ENCODE measurements at regions not wholly inside any gene's neighbourhood (a gene's known extent, or its start where the extent isn't known, plus 50 kb on each side); places are given as distances from the start of the nearest gene placed in this dataset.

DNA sequence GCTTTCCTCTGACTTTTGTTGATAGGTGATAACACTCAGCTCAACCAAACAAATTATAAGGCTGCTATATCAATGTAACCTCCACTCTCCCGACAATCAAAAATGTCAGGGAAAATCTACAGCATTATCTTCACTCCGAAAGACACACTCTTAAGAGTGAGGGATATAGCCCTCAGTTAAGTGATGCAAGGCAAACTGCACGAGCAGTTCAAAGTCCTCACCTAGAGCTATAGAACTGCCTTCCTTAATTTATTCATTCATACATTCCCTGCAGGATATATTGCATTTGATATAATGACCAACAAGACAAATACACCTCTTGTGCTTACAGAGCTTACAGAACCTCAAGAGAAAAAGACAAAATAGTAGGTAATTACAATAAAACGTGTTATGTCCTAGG lies 378.1 kb downstream of the ELAVL2 start:
- Histone ChIP-seq H2BK12ac (ENCODE audit: low read length) (no peak overlapping the region), H3K18ac (ENCODE audit: low read length) (no peak overlapping the region), H4K12ac (ENCODE audit: low read depth, low read length) (no peak overlapping the region), H3K9me3 (ENCODE audit: insufficient read depth, low read depth, low read length) (peaks cover 7% of the 10 kb centered on the region), H3K79me1 (ENCODE audit: low read length) (no peaks in the 10 kb centered on the region), H3K4me3 (ENCODE audit: low read depth, low read length) (no peak overlapping the region), H3K36me3 (ENCODE audit: control insufficient read depth in 1 of 2, insufficient read depth in 2 of 2, low read length in 2 of 2) (no peaks in the 10 kb centered on the region), H3K27me3 (ENCODE audit: insufficient read depth, low read length) (no peaks in the 10 kb centered on the region), H3K4me1 (ENCODE audit: control insufficient read depth in 1 of 2, insufficient read depth in 2 of 2, low read length in 2 of 2) (no peaks in the 10 kb centered on the region), H3K9ac (ENCODE audit: low read length) (no peak overlapping the region), H3K4me2 (ENCODE audit: low read length) (no peak overlapping the region), H3K27ac (ENCODE audit: low read depth, low read length) (no peak overlapping the region), H2BK5ac (ENCODE audit: low read depth, low read length, poor library complexity) (no peak overlapping the region), H2AK5ac (ENCODE audit: low read length) (no peak overlapping the region), H4K8ac (ENCODE audit: low read depth, low read length) (no peak overlapping the region), H3K4ac (ENCODE audit: low read depth, low read length) (no peak overlapping the region), H4K91ac (ENCODE audit: low read depth, low read length) (no peak overlapping the region), H3K79me2 (ENCODE audit: control insufficient read depth, insufficient read depth, low read length, poor library complexity) (no peaks in the 10 kb centered on the region), H2AFZ (ENCODE audit: insufficient read depth, low read length, poor library complexity) (no peak overlapping the region), H3K14ac (ENCODE audit: low read length) (no peak overlapping the region), H2BK120ac (ENCODE audit: insufficient read depth, low read length, poor library complexity) (no peak overlapping the region), H3K23ac (ENCODE audit: low read length) (no peak overlapping the region)
- DNase-seq = no peak
- WGBS (ENCODE audit: extremely low coverage, insufficient coverage, insufficient read length) = no CpG with 5 or more reads among the region's 4 CpGs

DNA sequence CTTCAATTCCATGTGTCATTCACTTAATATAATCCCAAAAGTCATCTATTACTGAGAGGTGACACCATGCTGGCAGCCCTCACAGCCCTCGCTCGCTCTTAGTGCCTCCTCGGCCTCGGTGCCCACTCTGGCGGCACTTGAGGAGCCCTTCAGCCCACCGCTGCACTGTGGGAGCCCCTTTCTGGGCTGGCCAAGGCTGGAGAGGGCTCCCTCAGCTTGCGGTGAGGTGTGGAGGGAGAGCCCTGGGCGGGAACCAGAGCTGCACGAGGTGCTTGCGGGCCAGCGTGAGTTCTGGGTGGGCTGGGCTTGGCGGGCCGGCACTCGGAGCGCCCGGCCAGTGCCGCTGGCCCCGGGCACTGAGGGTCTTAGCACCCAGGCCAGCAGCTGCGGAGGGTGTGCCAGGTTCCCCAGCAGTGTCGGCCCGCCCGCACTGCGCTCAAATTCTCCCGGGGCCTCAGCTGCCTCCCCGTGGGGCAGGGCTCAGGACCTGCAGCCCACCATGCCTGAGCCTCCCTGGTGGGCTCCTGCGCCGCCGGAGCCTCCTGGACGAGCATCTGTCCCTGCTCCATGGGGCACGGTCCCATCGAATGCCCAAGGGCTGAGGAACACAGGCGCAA lies 374.1 kb downstream of the ELAVL2 start:
- Histone ChIP-seq H2BK120ac (ENCODE audit: insufficient read depth, low read length, poor library complexity) (no peak overlapping the region), H4K12ac (ENCODE audit: low read depth, low read length) (no peak overlapping the region), H3K9ac (ENCODE audit: low read length) (no peak overlapping the region), H3K18ac (ENCODE audit: low read length) (no peak overlapping the region), H3K4me2 (ENCODE audit: low read length) (no peak overlapping the region), H2BK5ac (ENCODE audit: low read depth, low read length, poor library complexity) (no peak overlapping the region), H4K8ac (ENCODE audit: low read depth, low read length) (no peak overlapping the region), H3K27ac (ENCODE audit: low read depth, low read length) (no peak overlapping the region), H2AFZ (ENCODE audit: insufficient read depth, low read length, poor library complexity) (no peak overlapping the region), H3K4me1 (ENCODE audit: control insufficient read depth in 1 of 2, insufficient read depth in 2 of 2, low read length in 2 of 2) (no peaks in the 10 kb centered on the region), H3K4me3 (ENCODE audit: low read depth, low read length) (no peak overlapping the region), H3K36me3 (ENCODE audit: control insufficient read depth in 1 of 2, insufficient read depth in 2 of 2, low read length in 2 of 2) (no peaks in the 10 kb centered on the region), H3K79me1 (ENCODE audit: low read length) (no peaks in the 10 kb centered on the region), H3K27me3 (ENCODE audit: insufficient read depth, low read length) (no peaks in the 10 kb centered on the region), H2AK5ac (ENCODE audit: low read length) (no peak overlapping the region), H3K23ac (ENCODE audit: low read length) (no peak overlapping the region), H2BK12ac (ENCODE audit: low read length) (no peak overlapping the region), H4K91ac (ENCODE audit: low read depth, low read length) (no peak overlapping the region), H3K14ac (ENCODE audit: low read length) (no peak overlapping the region), H3K9me3 (ENCODE audit: insufficient read depth, low read depth, low read length) (peaks cover 8% of the 10 kb centered on the region), H3K4ac (ENCODE audit: low read depth, low read length) (no peak overlapping the region), H3K79me2 (ENCODE audit: control insufficient read depth, insufficient read depth, low read length, poor library complexity) (no peaks in the 10 kb centered on the region)
- no peak for DNase-seq
- WGBS (ENCODE audit: extremely low coverage, insufficient coverage, insufficient read length) = no CpG with 5 or more reads among the region's 32 CpGs

DNA sequence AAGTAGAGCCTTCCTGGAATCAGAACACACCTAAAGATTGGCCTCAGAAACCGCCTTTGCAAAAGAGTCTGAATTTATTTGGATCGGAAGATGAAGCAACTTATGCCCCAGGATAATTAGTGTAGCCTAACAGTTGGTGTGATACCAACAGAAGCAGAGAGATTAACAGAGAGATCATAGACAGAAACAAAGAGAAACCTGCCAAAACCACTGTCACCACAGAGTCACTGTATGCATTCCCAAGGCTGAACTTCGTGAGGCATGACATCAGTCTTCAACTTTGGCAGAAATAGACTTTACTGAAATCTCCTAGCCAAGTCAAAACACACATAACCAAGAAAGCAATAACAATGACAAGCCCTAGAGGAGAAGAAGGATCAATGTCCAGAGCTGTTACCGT lies 361.8 kb downstream of the ELAVL2 start:
- no peaks in the 10 kb centered on the region for H3K27me3 ChIP-seq (ENCODE audit: insufficient read depth, low read length)
- H3K4me3 ChIP-seq (ENCODE audit: low read depth, low read length) = no peak overlapping the region
- DNase-seq = no peak
- no peak overlapping the region for H2BK120ac ChIP-seq (ENCODE audit: insufficient read depth, low read length, poor library complexity)
- no peak overlapping the region for H2BK12ac ChIP-seq (ENCODE audit: low read length)
- H4K8ac ChIP-seq (ENCODE audit: low read depth, low read length) = no peak overlapping the region
- no peak overlapping the region for H3K14ac ChIP-seq (ENCODE audit: low read length)
- no peak overlapping the region for H3K18ac ChIP-seq (ENCODE audit: low read length)
- WGBS (ENCODE audit: extremely low coverage, insufficient coverage, insufficient read length) = no CpG with 5 or more reads among the region's 4 CpGs
- no peak overlapping the region for H3K23ac ChIP-seq (ENCODE audit: low read length)
- no peak overlapping the region for H3K4me2 ChIP-seq (ENCODE audit: low read length)
- no peak overlapping the region for H2AFZ ChIP-seq (ENCODE audit: insufficient read depth, low read length, poor library complexity)
- no peak overlapping the region for H4K91ac ChIP-seq (ENCODE audit: low read depth, low read length)
- H2AK5ac ChIP-seq (ENCODE audit: low read length) = no peak overlapping the region
- H3K4ac ChIP-seq (ENCODE audit: low read depth, low read length) = no peak overlapping the region
- H3K9me3 ChIP-seq (ENCODE audit: insufficient read depth, low read depth, low read length) = no peaks in the 10 kb centered on the region
- H3K79me2 ChIP-seq (ENCODE audit: control insufficient read depth, insufficient read depth, low read length, poor library complexity) = no peaks in the 10 kb centered on the region
- H3K36me3 ChIP-seq (ENCODE audit: control insufficient read depth in 1 of 2, insufficient read depth in 2 of 2, low read length in 2 of 2) = no peaks in the 10 kb centered on the region
- no peak overlapping the region for H3K9ac ChIP-seq (ENCODE audit: low read length)
- no peaks in the 10 kb centered on the region for H3K79me1 ChIP-seq (ENCODE audit: low read length)
- H4K12ac ChIP-seq (ENCODE audit: low read depth, low read length) = no peak overlapping the region
- H3K4me1 ChIP-seq (ENCODE audit: control insufficient read depth in 1 of 2, insufficient read depth in 2 of 2, low read length in 2 of 2) = no peaks in the 10 kb centered on the region
- H2BK5ac ChIP-seq (ENCODE audit: low read depth, low read length, poor library complexity) = no peak overlapping the region
- H3K27ac ChIP-seq (ENCODE audit: low read depth, low read length) = no peak overlapping the region

DNA sequence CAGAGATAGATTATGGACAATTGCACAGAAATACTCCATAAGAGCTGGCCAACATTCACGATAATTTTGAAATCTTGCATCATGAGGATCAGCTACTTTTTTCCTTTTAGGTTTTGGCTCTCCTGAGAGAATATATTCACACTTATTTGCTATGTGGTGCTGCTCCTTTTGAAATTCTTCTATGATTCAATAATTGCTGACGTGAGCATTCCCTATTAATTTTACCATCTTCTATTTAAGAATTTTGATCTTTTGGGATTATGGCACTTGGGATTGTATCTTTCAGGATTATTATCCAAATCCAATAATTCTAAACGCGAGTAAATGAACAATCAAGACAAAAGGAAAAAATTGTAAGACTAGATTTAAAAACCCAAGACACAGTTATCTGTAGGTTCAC lies 358.8 kb downstream of the ELAVL2 start:
- no peak overlapping the region for H4K91ac ChIP-seq (ENCODE audit: low read depth, low read length)
- no peak overlapping the region for H2BK120ac ChIP-seq (ENCODE audit: insufficient read depth, low read length, poor library complexity)
- H3K18ac ChIP-seq (ENCODE audit: low read length) = no peak overlapping the region
- H2AFZ ChIP-seq (ENCODE audit: insufficient read depth, low read length, poor library complexity) = no peak overlapping the region
- no peak overlapping the region for H3K4me2 ChIP-seq (ENCODE audit: low read length)
- no peak overlapping the region for H3K9ac ChIP-seq (ENCODE audit: low read length)
- no CpG with 5 or more reads among the region's 4 CpGs for WGBS (ENCODE audit: extremely low coverage, insufficient coverage, insufficient read length)
- no peak overlapping the region for H3K4me3 ChIP-seq (ENCODE audit: low read depth, low read length)
- no peak for DNase-seq
- no peak overlapping the region for H3K27ac ChIP-seq (ENCODE audit: low read depth, low read length)
- H3K36me3 ChIP-seq (ENCODE audit: control insufficient read depth in 1 of 2, insufficient read depth in 2 of 2, low read length in 2 of 2) = no peaks in the 10 kb centered on the region
- H2BK5ac ChIP-seq (ENCODE audit: low read depth, low read length, poor library complexity) = no peak overlapping the region
- H3K79me1 ChIP-seq (ENCODE audit: low read length) = no peaks in the 10 kb centered on the region
- no peak overlapping the region for H2BK12ac ChIP-seq (ENCODE audit: low read length)
- H3K14ac ChIP-seq (ENCODE audit: low read length) = no peak overlapping the region
- H4K12ac ChIP-seq (ENCODE audit: low read depth, low read length) = no peak overlapping the region
- no peak overlapping the region for H3K4ac ChIP-seq (ENCODE audit: low read depth, low read length)
- H3K79me2 ChIP-seq (ENCODE audit: control insufficient read depth, insufficient read depth, low read length, poor library complexity) = no peaks in the 10 kb centered on the region
- no peaks in the 10 kb centered on the region for H3K27me3 ChIP-seq (ENCODE audit: insufficient read depth, low read length)
- no peak overlapping the region for H2AK5ac ChIP-seq (ENCODE audit: low read length)
- no peaks in the 10 kb centered on the region for H3K9me3 ChIP-seq (ENCODE audit: insufficient read depth, low read depth, low read length)
- H3K4me1 ChIP-seq (ENCODE audit: control insufficient read depth in 1 of 2, insufficient read depth in 2 of 2, low read length in 2 of 2) = no peaks in the 10 kb centered on the region
- H3K23ac ChIP-seq (ENCODE audit: low read length) = no peak overlapping the region
- H4K8ac ChIP-seq (ENCODE audit: low read depth, low read length) = no peak overlapping the region
